GM10248 (cell line): ENCODE measurements at regions not wholly inside any gene's neighbourhood (a gene's known extent, or its start where the extent isn't known, plus 50 kb on each side); places are given as distances from the start of the nearest gene placed in this dataset.

Experiments
- CTCF ChIA-PET: fragments of 300-600 bp; sonication (Branson Sonifier 250); formaldehyde crosslinking; extraction: SDS; loops from one replicate; lab custom pipeline; 2021; ENCODE audit warnings: antibody characterized with exemption; lab: Yijun Ruan, JAX
- POLR2A ChIA-PET: fragments of 350-650 bp; sonication (Branson Sonifier 250); formaldehyde crosslinking; extraction: SDS; loops from one replicate; lab custom pipeline; 2020; ENCODE audit warnings: antibody characterized with exemption; lab: Yijun Ruan, JAX
- DNase-seq: peaks from one replicate; pipeline ENCODE4 v3.0.0; 2012; ENCODE audit errors: extremely low spot score
- TF ChIP-seq, protein P1 (sequence below): IDR thresholded peaks from 2 replicates; pipeline ENCODE4 v1.5.1; 2012; ENCODE audit warnings: mild to moderate bottlenecking, low read depth; ENCODE audit errors: extremely low read depth, missing control alignments, control extremely low read depth

DNA sequence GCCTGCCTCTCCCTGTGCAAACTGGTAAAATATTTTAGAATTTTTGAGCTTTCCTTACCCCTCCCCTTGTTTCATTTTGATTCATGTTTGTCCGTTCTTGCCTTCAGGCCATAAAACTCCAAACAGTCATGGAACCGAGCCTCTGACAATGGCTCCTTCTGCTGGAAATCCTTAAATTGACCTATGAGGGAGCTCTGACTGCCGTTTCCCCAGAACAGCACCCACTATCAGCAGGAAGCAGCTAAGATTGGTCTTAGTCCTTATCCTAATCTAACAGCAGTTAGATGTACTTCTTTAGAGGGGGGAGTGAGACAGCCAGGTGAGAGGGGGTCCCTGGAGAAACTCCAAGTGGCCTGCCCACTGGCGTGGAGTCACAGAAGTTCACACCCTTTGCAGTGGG lies 106.7 kb downstream of the FAM174A start:
- DNase-seq = no peak
- ChIA-PET POLR2A (no interaction called here), CTCF (interaction anchor here (0.8 to 1.4 kb wide), 3 partner anchors 10 to 44 kb away, joined by 3 read pairs; no protein-coding TSS in a partner anchor)
- TF ChIP-seq, protein P1, sequence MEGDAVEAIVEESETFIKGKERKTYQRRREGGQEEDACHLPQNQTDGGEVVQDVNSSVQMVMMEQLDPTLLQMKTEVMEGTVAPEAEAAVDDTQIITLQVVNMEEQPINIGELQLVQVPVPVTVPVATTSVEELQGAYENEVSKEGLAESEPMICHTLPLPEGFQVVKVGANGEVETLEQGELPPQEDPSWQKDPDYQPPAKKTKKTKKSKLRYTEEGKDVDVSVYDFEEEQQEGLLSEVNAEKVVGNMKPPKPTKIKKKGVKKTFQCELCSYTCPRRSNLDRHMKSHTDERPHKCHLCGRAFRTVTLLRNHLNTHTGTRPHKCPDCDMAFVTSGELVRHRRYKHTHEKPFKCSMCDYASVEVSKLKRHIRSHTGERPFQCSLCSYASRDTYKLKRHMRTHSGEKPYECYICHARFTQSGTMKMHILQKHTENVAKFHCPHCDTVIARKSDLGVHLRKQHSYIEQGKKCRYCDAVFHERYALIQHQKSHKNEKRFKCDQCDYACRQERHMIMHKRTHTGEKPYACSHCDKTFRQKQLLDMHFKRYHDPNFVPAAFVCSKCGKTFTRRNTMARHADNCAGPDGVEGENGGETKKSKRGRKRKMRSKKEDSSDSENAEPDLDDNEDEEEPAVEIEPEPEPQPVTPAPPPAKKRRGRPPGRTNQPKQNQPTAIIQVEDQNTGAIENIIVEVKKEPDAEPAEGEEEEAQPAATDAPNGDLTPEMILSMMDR = no peak

DNA sequence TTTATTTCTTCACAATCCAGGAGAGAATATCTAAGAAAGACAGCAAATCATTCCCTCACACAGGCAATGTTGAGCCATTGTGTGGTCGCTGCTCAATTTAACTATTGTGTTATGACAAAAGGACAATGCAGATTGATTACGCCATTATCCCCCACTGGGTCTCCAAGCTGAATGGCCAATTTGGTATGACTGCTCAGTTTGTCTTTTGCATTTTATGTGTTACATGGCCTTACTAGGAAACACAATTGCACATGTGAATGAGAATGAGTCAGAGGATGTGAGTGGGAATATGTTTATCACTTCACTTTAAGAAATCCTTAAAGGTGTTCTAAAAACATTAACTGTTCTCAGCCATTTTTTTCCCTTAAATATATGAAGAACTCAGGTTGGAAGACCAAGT lies 108.3 kb downstream of the FAM174A start:
- ChIA-PET CTCF (interaction anchor here (1.4 kb wide), 2 partner anchors 11 to 13 kb away, joined by 3 read pairs; no protein-coding TSS in a partner anchor), POLR2A (no interaction called here)
- no peak for DNase-seq
- TF ChIP-seq, protein P1 = no peak

DNA sequence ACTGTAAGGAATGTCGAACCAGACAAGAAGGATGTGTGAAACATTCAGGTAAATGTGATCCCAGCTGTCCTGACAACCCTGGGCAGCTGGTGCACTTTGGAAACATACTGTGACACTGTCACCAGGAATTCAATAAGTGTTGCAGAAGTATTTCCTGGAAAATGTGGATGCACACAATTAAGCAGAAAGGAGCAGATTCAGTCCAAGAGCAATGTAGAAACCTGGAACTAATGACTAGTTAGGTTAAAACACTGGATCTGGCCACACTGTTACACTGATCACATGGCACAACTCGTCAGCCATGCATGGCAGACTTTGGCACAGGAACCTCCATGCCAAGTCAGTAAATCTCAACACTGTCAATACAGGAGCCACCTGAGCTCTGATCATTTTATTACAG lies 109.0 kb downstream of the FAM174A start:
- TF ChIP-seq, protein P1 = no peak
- CTCF ChIA-PET = interaction anchor here (1.4 kb wide), 2 partner anchors 10 to 14 kb away, joined by 3 read pairs; no protein-coding TSS in a partner anchor
- POLR2A ChIA-PET = no interaction called here
- DNase-seq = no peak

DNA sequence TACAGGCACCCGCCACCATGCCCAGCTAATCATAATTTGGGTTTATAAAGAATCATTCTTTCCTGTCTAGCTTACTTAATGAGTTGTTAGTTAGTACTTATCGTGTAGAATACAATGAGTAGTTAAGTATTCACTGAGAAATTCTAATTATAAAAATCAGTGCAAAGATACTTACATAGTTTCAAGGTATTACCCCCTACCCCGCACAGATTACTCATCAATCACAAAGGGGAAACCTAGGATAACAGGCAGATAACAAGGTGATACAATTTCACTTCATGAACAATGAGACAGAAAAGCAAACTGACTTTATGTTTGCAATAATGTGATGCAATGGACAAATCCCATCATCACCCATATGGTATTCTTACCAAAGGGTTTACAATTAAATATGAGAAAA lies 109.6 kb downstream of the FAM174A start:
- POLR2A ChIA-PET = no interaction called here
- CTCF ChIA-PET = interaction anchor here (1.1 to 1.4 kb wide), 2 partner anchors 9 to 35 kb away, joined by 3 read pairs; no protein-coding TSS in a partner anchor

DNA sequence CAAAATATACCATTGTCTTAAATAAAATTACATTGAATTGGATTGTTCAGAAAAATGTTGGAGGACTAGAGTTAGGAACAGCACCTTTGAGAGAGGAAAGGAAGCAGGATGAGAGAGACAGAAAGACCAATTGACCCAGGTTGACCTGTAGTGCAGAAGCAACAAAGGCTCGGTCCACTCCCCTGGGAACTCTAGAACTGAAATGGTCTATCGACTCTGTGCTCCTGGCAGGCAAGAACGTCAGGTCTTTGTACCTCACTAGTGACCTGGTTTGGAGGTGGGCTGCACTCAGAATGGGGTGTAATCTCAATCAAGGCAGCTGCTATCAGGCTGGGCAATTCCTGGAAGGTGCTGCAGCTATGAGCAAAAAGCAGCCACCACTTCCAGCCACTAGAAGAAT lies 110.8 kb downstream of the FAM174A start:
- CTCF ChIA-PET = interaction anchor here (1.0 kb wide), 1 partner anchor 23 kb away, joined by 3 read pairs; no protein-coding TSS in a partner anchor
- DNase-seq = no peak
- TF ChIP-seq, protein P1 = no peak
- POLR2A ChIA-PET = no interaction called here

More for the DNA sequence above, 109.6 kb downstream of the FAM174A start:
- DNase-seq = no peak
- TF ChIP-seq, protein P1 = no peak

DNA sequence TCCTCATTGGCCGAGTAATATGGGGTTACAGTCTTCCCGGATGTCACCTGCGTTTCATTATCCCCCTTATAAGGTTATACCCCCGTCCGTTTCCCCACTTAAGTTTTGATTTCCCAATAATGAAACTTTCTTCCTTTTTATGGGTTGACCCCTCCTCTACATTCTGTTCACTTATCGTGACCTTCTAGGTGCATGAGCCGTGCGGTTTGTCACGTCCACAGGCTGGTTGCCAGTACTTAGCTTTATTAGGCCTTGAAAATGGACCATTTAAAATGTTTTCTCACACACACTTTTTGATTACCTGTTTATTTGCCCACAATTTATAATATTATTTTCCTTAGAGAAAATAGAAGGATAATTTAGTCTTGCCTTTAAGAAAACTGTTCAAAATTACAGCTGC lies 111.5 kb downstream of the FAM174A start:
- ChIA-PET CTCF (interaction anchor here (1.0 to 1.8 kb wide), 4 partner anchors 9 to 253 kb away, joined by 3 to 8 read pairs (median 4); no protein-coding TSS in a partner anchor), POLR2A (no interaction called here)
- TF ChIP-seq, protein P1 = no peak
- DNase-seq = no peak
